Gastroesophageal sphincter (tissue), 3 donors: ENCODE measurements at regions not wholly inside any gene's neighbourhood (a gene's known extent, or its start where the extent isn't known, plus 50 kb on each side); places are given as distances from the start of the nearest gene placed in this dataset.

Experiments
- CTCF ChIP-seq, 4 experiments: fragments of 200-600 bp in 2 of 4; fragments of 450-650 bp in 2 of 4; sonication (generic) in 1 of 4; IDR thresholded peaks; one replicate each; pipeline ENCODE4 v1.5.1; 2017 to 2019; ENCODE audit warnings: antibody characterized with exemption in 4 of 4, mild to moderate bottlenecking in 2 of 4, moderate library complexity in 2 of 4
- EP300 ChIP-seq: sonication (generic); formaldehyde crosslinking; IDR thresholded peaks from one replicate; pipeline ENCODE4 v1.6.1; 2017; ENCODE audit warnings: antibody characterized with exemption, mild to moderate bottlenecking
- POLR2A ChIP-seq, 2 donors: fragments of 450-650 bp; IDR thresholded peaks; one replicate each; pipeline ENCODE4 v1.6.1; 2017; ENCODE audit warnings: antibody characterized with exemption in 2 of 2, mild to moderate bottlenecking in 2 of 2, moderate library complexity in 1 of 2
- POLR2AphosphoS5 ChIP-seq: sonication (generic); formaldehyde crosslinking; IDR thresholded peaks from one replicate; pipeline ENCODE4 v1.6.1; 2017; ENCODE audit warnings: antibody characterized with exemption

GRCh38 chr22:48121984-48122383, 1359.5 kb downstream of the TBC1D22A start:
- TF ChIP-seq POLR2AphosphoS5 (no peak), POLR2A (IDR thresholded peaks at IDR 0.05) (no peak), CTCF (IDR thresholded peaks at IDR 0.05) (no peak), EP300 (no peak)
